HepG2 (cell line): ENCODE measurements at regions not wholly inside any gene's neighbourhood (a gene's known extent, or its start where the extent isn't known, plus 50 kb on each side); places are given as distances from the start of the nearest gene placed in this dataset.

Experiments used
- ARNTL ChIP-seq: sonication (generic); formaldehyde crosslinking; IDR thresholded peaks from 2 replicates; pipeline ENCODE4 v1.4.0; 2020; ENCODE audit warnings: mild to moderate bottlenecking, missing genetic modification reagents
- CBX5 ChIP-seq: sonication (generic); formaldehyde crosslinking; IDR thresholded peaks from 2 replicates; pipeline ENCODE4 v1.4.0; 2020; ENCODE audit warnings: missing genetic modification reagents, borderline replicate concordance
- CHD2 ChIP-seq: IDR thresholded peaks from 2 replicates; pipeline ENCODE4 v1.6.1; 2011; ENCODE audit warnings: low read depth, low read length, improper control_type of control experiment
- ETS1 ChIP-seq: sonication (generic); formaldehyde crosslinking; IDR thresholded peaks from 2 replicates; pipeline ENCODE4 v1.4.0; 2020; ENCODE audit warnings: missing genetic modification reagents
- GPBP1L1 ChIP-seq: sonication (generic); formaldehyde crosslinking; IDR thresholded peaks from 2 replicates; pipeline ENCODE4 v1.5.0; 2020; ENCODE audit warnings: mild to moderate bottlenecking, missing genetic modification reagents
- KAT8 ChIP-seq: IDR thresholded peaks from 2 replicates; pipeline ENCODE4 v1.6.1; 2016; ENCODE audit warnings: missing genetic modification reagents, missing compliant biosample characterization
- THAP9 ChIP-seq: sonication (generic); formaldehyde crosslinking; IDR thresholded peaks from 2 replicates; pipeline ENCODE4; 2020; ENCODE audit warnings: missing genetic modification reagents, mild to moderate bottlenecking, borderline replicate concordance
- ZBTB40 ChIP-seq, 2 experiments: fragments of 450-650 bp in 1 of 2; sonication (generic) in 1 of 2; formaldehyde crosslinking in 1 of 2; IDR thresholded peaks; 2 replicates each; pipeline versions ENCODE4 v1.6.1 to v1.8.0; 2016 to 2022; ENCODE audit warnings: antibody characterized with exemption in 1 of 2, mild to moderate bottlenecking in 1 of 2, missing genetic modification reagents in 1 of 2
- ZNF263 ChIP-seq: sonication (generic); formaldehyde crosslinking; IDR thresholded peaks from 2 replicates; pipeline ENCODE4 v1.4.0; 2020; ENCODE audit warnings: missing genetic modification reagents
- ZNF572 ChIP-seq: sonication (generic); formaldehyde crosslinking; IDR thresholded peaks from 2 replicates; pipeline ENCODE4 v1.5.1; 2020; ENCODE audit warnings: mild to moderate bottlenecking, missing genetic modification reagents

GRCh38 chr2:139769633-139770032 is 989.4 kb upstream of the NXPH2 start:
- TF ChIP-seq CHD2: no peak
- TF ChIP-seq THAP9 (CRISPR knock-in tag): no peak
- no peak for TF ChIP-seq KAT8 (CRISPR knock-in tag)
- TF ChIP-seq ZNF263 (CRISPR knock-in tag): no peak
- TF ChIP-seq ZBTB40 (IDR thresholded peaks at IDR 0.05): no peak
- no peak for TF ChIP-seq ZBTB40 (CRISPR knock-in tag; IDR thresholded peaks at IDR 0.05)
- TF ChIP-seq ZNF572 (CRISPR knock-in tag): no peak
- no peak for TF ChIP-seq GPBP1L1
- TF ChIP-seq ARNTL (CRISPR knock-in tag): no peak
- no peak for TF ChIP-seq ETS1
- TF ChIP-seq CBX5 (CRISPR knock-in tag): no peak
